Skin of body (tissue), 1 donor: ENCODE measurements at regions not wholly inside any gene's neighbourhood (a gene's known extent, or its start where the extent isn't known, plus 50 kb on each side); places are given as distances from the start of the nearest gene placed in this dataset.
A peak's percentile ranks its signal among the peaks of the same experiment; 100 is the strongest.
"Not testable (repeated sequence)": the region's sequence is repeated elsewhere in the genome, so short reads cannot be mapped to it uniquely, and the experiment has no call there.

Experiments used
- DNase-seq: peaks from one replicate; lab custom pipeline; 2025; lab: John Stamatoyannopoulos, UW

DNA sequence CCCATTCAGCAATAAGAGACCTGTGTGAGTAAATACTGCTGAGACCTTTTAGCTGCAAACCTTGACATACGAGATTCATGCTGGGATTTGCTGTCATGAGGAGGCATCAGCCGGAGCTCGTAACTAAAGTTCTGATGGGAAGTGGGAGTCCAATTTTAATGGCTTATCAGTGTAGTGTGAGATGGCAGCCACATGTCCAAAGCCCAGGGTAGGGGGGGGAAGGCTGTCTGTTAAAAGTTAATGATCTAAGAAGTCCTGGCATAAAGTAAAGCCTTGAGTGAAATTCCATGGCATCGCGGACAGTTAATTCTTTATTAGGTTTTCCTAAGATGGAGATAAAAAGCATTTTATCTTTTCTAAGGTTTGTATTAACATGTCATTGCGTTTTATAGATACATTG lies 240.0 kb downstream of the AACS start:
- DNase-seq: no peak

DNA sequence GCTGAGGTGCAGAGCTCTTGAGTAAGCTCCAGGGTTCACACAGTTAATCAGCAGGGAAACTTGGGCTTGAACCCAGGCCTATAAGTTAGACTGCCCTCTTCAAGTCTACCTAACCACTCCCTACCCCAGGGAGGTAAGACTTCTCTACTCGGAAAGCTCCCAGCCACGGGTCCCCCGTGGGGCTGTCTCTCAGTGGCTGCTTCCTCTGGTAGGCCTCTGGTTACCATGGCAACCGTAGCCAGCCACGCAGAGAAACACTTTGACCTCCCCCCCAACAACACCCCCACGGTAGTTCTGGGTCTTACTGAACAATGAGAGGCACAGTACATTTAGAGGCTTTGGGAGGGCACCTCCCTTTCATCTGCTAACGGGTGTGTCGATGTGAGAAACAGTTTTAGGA lies 245.2 kb downstream of the AACS start:
- no peak for DNase-seq

DNA sequence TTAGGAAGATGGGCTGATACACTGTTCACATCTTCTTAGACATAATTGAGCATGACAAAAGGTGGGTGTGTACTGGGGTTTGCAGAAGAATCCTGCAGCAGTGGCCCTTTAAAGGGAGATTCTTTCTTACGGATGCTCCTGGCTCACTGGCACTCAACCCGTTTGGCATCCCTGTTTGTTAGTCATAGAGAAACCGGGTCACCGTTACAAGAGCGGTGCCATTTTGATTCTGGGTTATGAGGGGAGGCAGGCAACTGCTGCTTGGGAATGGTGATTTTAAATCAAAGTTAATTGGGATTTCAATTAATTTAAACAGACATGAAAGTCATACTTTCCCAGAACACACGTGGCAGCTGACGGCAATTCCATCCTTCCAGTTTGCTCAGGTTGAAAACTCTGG lies 245.8 kb downstream of the AACS start:
- DNase-seq: no peak

DNA sequence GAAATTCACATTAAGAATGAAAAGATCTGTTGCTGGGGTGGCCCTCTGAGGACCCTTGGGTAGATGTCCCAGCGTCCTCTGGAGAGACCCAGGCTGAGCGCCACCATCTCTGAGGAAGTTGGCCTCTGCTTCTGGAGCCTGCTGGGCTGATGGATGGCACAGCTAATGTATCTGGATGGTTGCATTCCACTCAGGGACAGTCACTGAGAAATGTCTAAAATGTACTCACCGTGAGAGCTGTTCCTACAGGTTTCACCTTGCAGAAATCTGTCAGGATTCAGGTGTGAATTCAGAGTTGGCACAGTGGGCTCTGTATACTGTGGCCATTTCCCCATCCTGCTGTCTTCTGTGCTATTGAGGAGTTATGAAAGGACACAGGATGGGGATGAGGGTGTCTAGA lies 247.2 kb downstream of the AACS start:
- DNase-seq: no peak

DNA sequence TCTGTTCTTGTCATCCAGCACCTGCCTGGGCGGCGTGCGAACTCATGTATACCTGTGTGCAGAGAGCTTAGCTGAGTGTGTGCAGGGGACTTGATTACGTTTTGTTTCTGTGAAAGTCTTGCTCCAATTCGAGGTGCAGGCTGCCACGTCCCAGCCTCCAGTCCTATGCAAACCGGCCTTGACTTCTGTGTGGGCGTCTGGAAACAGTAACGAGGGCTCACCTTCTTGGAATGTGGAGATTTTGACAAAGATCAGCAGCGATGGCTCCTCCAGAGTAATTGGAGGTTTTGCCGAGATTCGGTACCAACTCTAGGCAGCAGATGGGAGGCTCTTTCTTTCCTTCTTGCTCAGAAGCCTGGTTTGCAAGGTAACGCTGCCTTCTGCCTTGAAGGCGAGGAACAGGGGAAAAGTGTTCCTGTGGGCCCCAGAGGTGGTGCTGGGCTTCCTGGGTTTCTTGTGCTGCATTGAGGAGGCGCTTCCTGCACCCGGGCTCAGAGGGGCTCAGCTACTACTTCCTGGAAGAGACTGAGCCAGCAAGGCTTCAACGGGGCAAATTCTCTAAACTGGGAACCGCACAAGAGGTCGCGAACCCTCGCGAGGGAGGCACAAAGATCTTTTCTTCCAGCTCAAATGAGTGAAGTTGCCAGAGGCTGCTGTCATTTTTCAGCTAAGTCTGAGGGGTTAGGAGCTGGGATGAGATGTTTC lies 249.0 kb downstream of the AACS start:
- no peak for DNase-seq

DNA sequence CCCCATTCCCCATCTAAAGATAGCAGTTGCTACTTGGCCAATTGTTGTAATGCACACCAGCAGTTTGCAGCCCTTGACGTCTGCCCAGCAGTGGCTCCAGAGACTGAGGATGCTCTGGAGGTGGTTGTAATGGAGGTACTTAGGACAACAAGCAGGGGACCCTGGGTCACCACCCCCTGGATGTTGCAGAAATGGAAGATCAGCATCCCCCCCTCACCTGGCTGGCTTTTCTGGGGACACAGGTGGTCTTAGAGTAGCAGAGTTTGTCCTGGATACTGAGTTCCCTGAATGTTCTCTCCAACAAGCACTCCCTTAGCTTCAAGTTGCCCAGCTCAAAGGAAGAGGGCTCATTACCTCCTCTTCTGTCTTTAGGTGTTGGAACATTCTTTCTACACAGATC lies 250.5 kb downstream of the AACS start:
- DNase-seq: no peak

DNA sequence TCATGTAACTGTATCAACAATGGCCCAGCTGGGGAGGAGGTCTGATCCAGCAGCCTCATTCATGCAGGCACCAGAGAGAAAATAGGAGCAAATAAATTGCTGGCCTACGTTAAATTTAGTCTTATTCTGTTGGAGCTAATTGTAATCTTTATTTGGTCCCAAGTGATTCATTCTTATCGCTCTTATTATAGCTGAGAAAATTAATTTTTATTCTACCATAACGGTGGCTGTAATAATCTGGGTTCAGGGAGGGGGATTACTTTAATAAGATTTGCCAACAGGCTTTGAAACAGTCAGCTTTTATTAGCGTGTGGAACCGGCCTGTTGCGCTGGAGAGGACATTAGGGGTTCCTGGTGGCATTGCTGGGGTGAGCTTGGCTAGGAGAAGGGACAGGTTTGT lies 254.9 kb downstream of the AACS start:
- no peak for DNase-seq

DNA sequence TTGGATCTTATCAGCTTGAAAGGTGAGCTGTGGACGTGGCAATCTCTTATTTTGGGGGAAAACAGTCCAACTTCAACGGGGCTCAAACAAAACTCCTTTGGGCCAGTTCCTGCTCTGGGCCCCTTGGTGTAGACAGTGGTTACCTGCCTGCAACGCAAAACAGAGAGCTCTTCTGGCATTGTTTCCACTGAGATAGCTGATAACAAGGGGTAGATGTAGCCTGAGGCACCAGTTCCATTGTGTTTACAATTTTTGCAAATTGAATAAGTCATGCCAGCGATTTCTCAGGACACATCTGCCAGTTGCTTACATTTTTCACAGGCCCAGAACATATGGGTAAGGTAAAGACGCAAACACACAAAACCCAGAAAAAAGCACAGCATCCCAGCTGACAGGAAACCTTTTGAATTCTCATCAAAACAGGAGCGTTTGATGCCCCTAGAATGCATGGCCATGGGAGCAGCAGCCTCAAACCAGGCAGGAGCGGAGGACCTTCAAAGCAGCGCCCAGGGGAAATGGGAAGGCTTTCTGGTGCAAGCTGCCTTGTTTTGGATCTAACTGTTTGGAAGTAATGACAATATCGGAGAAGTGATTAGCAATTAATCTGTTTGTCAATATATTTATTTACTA lies 259.7 kb downstream of the AACS start:
- DNase-seq: no peak

DNA sequence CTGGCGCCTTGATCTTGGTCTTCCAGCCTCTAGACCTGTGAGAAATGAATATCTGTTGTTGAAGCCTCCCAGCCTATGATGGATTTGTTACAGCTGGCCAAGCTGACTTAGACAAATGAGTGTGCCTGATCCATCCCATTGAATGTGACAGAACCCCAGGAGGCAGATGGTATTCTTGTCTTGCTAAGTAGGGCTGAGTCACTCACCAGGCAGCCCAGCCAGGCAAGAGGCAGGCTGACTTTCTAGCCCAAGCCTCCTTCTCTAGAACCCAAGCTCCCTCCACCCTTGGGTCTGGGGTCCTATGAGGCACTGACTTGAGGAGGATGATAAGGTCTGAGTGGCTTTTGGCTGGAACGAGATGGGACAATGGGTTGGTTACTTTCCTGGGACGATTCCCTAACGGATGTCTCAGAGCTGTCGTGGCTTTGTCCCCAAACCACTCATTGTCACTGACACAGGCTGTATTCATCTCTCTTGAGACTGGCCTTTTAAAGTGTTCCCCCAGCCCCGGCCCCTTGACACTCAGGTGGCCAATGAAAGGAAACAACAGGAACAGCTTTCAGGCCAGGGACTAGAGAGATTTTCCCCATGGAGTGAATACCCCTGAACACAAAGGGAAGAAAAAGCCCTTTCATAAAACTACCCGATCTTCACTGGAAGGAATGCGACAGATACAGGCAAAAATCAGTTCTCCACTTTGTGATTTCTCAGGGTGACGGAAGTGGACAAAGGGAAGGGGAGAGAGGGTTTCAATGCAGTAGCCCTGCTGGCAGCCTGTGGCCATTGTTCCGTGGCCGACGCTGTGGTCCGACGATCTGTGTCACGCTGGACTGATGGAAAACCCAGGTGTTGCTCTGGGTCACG lies 264.2 kb downstream of the AACS start:
- DNase-seq: no peak

DNA sequence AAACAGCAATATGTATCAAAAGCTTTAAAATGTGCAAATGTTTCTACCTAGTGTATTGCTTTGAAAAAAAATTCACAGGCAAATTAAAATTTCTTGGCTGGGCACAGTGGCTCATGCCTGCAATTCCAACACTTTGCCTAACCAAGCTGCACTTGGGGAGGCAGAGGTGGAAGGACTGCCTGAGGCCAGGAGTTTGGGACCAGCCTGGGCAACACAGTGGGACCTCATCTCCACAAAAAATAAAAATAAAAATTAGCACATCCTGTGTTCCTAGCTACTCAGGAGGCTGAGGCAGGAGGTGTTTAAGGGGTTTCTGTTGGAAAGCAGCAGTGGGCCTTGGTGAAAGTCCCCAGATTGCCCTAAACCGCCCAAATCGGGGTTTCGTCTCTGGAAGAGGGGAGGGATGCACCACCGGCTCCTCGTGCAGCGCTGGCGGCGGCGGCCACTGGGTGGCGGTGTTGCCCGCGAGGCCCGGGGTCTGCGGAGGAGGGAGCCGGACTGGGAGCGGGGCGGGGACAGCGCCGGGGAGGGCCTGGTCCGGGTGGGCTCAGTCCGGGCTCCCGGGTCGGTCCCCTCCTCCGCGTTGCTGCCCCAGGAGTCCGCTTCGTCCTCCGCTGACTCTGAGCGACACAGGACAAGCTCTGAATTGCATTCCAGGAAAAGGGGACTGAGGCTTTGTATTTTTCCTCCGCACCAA lies 265.6 kb downstream of the AACS start:
- DNase-seq: no peak

DNA sequence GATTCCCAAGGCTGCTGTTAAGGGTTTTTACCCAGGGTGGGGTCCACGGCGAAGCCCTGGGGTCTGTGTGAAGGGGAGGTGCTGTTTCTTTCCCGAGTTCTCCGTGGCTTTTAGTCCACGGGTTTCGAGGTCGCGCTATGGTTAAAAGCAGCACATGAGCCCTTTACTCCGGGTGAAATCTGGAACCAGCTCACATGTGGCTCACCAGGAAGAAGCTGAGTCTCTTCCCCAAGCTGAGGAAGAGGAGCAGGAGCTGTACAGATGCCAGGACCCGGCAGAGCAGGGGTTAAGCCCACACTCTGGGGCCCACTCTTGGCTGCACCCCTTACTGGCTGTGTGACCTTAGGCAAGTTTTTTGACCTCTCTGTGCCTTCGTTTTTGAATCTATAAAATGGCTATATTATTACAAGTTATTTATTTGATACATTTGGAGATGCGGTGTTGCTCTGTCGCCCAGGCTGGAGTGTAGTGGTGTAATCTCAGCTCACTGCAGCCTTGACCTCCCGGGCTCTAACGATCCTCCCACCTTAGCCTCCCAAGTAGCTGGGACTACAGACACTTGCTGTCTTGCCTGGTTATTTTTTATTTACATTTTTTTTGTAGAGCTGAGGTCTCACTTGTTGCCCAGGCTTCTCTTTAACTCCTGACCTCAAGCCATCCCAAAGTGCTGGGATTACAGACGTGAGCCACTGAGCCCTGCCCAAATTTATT lies 266.3 kb downstream of the AACS start:
- DNase-seq: no peak

DNA sequence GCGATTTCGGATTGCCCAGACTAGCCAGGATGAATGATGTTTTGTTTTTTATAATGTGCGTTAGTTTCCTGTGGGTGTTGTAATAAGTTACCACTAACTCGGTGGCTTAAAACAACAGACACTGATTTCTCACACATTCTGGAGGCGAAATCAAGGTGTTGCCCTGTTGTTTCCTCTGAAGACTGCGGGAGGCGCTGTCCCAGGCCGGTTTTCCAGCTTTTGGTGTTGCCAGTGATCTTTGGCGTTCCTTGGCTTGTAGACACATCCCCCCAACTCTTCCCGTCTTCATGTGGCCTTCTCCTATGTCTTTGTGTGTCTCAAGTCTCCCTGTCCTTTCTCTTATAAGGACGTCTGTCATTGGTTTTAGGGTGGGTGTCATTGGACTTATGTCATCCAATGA lies 267.7 kb downstream of the AACS start:
- no peak for DNase-seq

DNA sequence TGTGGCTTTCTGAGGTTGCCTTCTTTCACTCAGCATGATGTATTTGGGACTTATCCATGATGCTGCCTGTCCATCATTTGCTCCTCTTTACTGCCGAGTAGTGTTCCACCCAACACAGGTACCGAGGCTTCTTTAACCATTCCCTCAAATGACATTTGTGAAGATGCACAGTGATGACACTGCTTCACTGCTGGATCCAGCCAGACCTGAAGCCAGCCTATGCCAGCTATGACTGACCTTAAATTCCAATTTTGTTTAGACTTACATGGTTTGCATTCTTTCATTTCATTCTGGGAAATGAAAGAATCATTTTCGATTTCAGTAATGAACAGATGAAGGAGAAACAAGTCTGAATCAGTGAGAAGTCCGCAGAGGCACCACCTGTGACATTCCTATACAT lies 271.0 kb downstream of the AACS start:
- DNase-seq: no peak

DNA sequence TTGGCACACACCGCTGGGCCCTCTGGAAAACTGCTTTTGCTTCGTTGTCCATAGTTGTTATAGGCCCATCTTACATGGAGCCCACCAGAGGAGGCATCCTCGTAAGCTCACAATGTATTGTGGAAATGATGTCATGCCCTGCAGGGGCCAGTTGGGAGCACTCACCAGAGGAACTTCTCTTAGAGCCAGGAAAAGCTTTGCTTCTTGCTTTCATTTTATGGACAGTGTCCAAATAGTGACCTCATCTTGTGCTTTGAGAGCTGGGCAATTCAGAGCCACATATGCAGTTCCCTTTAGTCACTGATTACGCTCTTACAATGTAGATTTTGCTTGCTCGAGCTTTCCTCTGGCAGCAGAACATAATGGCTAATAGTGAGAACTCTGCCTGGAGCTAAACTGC lies 275.6 kb downstream of the AACS start:
- DNase-seq: peak; percentile 90

DNA sequence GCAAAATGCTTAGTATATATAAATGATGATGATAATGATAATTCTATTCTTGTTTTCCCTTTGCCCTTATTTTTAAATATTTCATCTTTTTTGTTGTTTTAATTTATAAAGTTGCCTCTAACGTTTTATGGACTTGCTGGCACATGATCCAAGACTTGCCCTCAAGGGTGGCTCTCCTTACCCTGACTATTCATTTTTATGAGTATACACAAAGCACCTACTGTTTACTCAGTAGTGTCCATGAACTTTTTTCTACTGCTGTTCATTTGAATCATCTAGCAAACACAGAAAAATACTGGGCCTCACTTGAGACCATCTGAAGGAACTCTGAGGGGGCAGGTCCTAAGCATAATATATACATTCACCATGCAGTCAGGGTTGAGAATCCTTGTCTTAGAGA lies 276.2 kb downstream of the AACS start:
- no peak for DNase-seq

DNA sequence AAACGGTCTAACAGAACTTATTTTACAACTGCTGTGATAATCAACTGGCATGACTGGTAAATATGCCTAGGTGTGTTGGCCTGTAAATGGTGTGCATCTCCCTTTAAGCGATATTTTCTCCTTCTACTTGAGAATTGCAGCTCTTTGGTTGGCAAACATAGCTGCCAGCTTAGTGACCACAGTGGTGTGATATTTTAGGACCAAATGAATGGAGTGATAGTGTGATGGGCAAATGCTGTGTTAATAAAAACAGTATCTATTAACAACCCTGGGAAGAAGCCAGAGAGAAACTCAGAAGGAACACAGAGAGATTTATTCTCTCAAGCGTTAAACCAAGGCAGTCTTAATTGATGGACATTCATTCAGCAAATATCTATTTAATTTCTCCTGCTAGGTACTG lies 278.4 kb downstream of the AACS start:
- DNase-seq: no peak

DNA sequence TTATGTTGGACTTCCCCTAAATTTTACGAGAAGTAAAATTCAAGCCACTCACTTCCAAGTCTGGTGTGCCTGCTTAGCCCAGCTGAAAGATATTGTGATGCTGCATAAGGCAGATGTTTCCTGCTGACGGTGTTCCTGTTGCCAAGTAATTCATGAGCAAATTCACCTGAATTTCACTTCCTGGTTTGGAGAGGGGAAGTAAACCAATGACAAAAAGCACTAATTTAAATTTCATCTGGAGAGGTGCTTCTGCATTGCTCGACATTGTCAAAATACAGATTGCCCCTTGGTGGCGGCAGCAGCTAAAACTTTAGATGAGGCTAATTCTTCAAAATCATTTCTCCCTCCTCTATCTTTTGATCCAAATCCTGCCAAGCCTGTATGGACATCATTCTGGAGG lies 281.1 kb downstream of the AACS start:
- DNase-seq: no peak

DNA sequence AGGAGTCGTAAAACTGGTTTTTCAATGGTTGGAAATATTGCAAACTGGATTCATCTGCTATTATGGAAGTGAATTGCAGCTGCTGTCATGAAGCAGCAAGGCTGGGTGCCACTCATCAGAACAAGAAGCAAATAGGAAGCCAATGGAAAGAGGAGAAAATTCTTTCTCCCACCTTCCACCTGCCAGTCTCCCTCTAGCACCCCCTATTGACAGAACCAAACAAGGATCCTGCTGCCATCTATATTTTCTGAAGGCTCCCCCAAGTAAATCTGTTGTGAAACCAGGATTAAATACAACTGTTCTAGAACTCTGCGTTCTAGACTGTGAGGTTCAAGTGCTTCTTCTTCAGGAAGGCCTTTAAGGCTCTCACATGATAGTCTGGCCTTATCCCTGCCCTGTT lies 286.6 kb downstream of the AACS start:
- DNase-seq: no peak

DNA sequence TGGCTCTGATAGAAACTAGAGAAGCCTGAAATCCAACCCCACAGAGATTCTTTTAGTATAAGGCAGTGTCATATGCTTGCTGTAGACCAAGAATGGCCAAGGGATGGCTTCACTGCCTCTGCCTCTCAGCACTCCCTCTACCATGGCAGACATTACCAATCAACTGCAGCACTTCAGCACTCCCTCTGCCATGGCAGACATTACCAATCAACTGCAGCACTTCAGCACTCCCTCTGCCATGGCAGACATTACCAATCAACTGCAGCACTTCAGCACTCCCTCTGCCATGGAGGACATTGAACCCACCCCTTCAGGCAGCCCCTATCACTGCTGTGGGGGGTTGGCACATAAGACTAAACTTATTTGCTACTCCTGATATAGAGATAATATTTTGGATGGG lies 287.8 kb downstream of the AACS start:
- DNase-seq: not testable (repeated sequence)

DNA sequence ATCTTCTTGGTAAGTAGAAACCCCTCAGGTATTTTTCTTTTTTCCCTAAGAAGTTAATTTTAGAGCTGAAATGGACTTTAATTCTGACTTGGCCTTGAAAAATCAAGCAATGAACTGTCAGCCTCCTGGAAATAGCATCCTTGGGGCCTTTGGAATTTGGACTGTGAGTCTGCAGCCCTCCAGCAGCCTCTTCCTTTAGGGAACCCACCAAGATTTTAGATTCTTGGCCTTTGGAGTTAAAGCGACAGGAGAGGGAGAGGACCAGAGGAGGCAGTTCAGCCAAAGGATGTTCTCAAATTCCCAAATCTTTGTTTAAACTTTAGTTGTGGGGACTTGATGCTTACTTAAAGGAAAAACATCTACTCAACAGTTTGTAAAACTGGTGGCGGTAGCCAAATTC lies 288.6 kb downstream of the AACS start:
- DNase-seq: no peak

DNA sequence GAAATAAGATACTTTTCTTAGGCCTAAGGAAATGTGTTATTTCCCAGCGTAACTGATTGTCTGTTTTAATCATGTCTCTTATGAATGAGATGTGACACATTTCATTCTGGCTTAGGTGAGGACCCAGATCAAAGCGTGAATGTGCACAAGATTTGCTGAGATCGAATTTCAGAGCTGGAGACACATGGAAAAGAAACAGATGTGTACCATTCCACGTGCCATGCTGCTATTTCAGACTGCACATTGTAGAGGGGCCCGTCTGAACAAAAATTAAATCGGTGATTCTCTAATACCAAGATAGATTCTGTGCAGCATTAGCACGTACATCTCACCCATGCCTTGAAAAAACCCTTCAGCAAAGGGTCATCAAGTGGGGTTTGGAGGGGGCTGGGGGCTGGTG lies 290.4 kb downstream of the AACS start:
- DNase-seq: no peak
